ENCODE measurements at regions not wholly inside any gene's neighbourhood (a gene's known extent, or its start where the extent isn't known, plus 50 kb on each side); places are given as distances from the start of the nearest gene placed in this dataset.

DNA sequence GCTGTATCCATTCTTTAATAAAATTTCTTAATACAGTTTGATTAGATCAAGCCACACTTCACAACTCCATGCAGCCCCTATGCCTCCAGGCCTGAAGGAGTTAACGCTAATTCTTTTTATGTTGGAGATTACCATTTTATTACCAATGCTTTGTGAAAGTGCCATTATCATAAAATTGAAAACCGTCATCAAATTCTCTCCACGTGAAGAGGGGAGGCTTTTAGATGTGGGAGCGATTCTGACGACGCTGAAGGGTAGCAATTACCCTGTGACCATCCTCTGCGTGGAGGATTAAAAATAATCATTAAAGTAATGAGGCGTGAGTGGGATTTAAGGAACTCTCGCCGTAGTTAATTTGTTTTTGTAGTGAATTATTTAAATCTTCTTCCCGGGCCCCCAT is 278.8 kb downstream of the CRLF2 start:
- no peaks in the 10 kb centered on the region for H3K4me1 Mint-ChIP-seq (ENCODE audit: unreplicated experiment)
- no peak overlapping the region for H3K27ac Mint-ChIP-seq (ENCODE audit: unreplicated experiment)
- H3K9me3 Mint-ChIP-seq (ENCODE audit: unreplicated experiment): peaks cover 19% of the 10 kb centered on the region
- peaks cover 3% of the 10 kb centered on the region for H3K27me3 Mint-ChIP-seq (ENCODE audit: unreplicated experiment)
- H3K4me3 Mint-ChIP-seq (ENCODE audit: unreplicated experiment): no peak overlapping the region
- H3K36me3 Mint-ChIP-seq (ENCODE audit: low read depth, unreplicated experiment): peaks cover 3% of the 10 kb centered on the region
- TF ChIP-seq, protein P1, sequence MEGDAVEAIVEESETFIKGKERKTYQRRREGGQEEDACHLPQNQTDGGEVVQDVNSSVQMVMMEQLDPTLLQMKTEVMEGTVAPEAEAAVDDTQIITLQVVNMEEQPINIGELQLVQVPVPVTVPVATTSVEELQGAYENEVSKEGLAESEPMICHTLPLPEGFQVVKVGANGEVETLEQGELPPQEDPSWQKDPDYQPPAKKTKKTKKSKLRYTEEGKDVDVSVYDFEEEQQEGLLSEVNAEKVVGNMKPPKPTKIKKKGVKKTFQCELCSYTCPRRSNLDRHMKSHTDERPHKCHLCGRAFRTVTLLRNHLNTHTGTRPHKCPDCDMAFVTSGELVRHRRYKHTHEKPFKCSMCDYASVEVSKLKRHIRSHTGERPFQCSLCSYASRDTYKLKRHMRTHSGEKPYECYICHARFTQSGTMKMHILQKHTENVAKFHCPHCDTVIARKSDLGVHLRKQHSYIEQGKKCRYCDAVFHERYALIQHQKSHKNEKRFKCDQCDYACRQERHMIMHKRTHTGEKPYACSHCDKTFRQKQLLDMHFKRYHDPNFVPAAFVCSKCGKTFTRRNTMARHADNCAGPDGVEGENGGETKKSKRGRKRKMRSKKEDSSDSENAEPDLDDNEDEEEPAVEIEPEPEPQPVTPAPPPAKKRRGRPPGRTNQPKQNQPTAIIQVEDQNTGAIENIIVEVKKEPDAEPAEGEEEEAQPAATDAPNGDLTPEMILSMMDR (IDR thresholded peaks at IDR 0.05; ENCODE audit: unreplicated experiment): no peak
- DNase-seq (ENCODE audit: low spot score): no peak

DNA sequence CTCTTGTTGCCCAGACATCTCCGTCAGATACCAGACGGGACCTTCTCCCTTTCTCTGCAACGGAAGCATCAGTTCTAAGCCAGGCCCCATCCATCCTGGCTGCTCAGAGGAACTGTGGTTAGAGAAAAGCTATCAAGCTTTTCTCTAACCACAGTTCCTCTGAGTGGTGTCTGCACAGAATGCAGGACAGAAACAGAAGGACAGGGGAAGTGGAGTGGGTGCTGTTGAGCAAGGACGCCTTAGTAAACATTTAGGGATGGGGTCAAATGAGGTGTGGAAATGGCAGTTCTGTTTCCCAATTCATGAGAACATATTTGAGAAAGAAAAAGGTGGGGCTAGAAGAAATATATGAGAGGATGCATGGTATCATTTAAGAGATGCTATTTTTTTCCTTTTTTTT is 283.8 kb downstream of the CRLF2 start:
- TF ChIP-seq, protein P1 (IDR thresholded peaks at IDR 0.05; ENCODE audit: unreplicated experiment): no peak
- Mint-ChIP-seq H3K9me3 (ENCODE audit: unreplicated experiment) (peaks cover 6% of the 10 kb centered on the region), H3K4me3 (ENCODE audit: unreplicated experiment) (no peak overlapping the region), H3K36me3 (ENCODE audit: low read depth, unreplicated experiment) (peaks cover 5% of the 10 kb centered on the region), H3K27me3 (ENCODE audit: unreplicated experiment) (no peaks in the 10 kb centered on the region), H3K27ac (ENCODE audit: unreplicated experiment) (no peak overlapping the region), H3K4me1 (ENCODE audit: unreplicated experiment) (no peaks in the 10 kb centered on the region)
- DNase-seq (ENCODE audit: low spot score): no peak

DNA sequence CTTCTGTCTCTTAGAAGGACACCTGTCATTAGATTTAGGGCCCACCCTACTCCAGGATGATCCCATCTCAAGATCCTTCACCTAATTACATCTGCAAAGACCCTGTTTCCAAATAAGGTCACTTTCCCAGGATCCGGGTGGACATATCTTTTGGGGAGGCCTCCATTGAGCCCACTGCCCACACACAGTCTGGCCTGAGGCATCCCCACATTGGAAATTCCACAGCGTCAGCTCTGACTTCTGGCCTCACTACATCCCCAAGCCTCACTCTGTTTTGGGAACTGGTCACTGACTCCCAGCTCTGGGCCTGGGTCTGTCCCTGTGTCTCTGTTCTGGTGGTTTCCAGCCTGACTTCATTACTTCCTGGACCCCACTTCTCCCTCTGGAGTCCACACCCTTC is 285.5 kb downstream of the CRLF2 start:
- Mint-ChIP-seq H3K36me3 (ENCODE audit: low read depth, unreplicated experiment) (peaks cover 5% of the 10 kb centered on the region), H3K9me3 (ENCODE audit: unreplicated experiment) (peaks cover 10% of the 10 kb centered on the region), H3K27ac (ENCODE audit: unreplicated experiment) (no peak overlapping the region), H3K4me3 (ENCODE audit: unreplicated experiment) (no peak overlapping the region), H3K4me1 (ENCODE audit: unreplicated experiment) (no peaks in the 10 kb centered on the region), H3K27me3 (ENCODE audit: unreplicated experiment) (peaks cover 4% of the 10 kb centered on the region)
- TF ChIP-seq, protein P1 (IDR thresholded peaks at IDR 0.05; ENCODE audit: unreplicated experiment): no peak
- no peak for DNase-seq (ENCODE audit: low spot score)

DNA sequence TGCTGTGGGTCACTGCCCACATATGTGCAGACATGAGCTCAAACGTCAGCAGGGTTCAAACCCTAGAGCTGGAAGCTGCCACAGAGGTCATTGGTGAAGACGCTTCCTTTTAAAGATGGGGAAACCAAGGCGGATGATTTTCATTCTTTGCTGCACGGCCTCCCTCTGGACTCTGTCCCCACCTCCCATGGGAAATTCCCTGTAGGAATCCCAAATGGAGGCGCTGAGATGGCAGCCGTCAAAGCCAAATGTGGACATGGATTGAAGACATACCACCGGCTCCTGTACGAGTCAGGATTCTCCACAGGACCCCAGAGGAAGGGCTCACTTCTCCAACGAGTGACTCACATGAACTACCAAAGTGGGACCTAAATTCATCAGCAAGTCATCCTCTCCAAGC is 286.4 kb downstream of the CRLF2 start:
- peaks cover 4% of the 10 kb centered on the region for H3K36me3 Mint-ChIP-seq (ENCODE audit: low read depth, unreplicated experiment)
- peaks cover 4% of the 10 kb centered on the region for H3K27me3 Mint-ChIP-seq (ENCODE audit: unreplicated experiment)
- no peak overlapping the region for H3K4me3 Mint-ChIP-seq (ENCODE audit: unreplicated experiment)
- TF ChIP-seq, protein P1 (IDR thresholded peaks at IDR 0.05; ENCODE audit: unreplicated experiment): no peak
- DNase-seq (ENCODE audit: low spot score): no peak
- peaks cover 10% of the 10 kb centered on the region for H3K9me3 Mint-ChIP-seq (ENCODE audit: unreplicated experiment)
- H3K4me1 Mint-ChIP-seq (ENCODE audit: unreplicated experiment): no peaks in the 10 kb centered on the region
- no peak overlapping the region for H3K27ac Mint-ChIP-seq (ENCODE audit: unreplicated experiment)

DNA sequence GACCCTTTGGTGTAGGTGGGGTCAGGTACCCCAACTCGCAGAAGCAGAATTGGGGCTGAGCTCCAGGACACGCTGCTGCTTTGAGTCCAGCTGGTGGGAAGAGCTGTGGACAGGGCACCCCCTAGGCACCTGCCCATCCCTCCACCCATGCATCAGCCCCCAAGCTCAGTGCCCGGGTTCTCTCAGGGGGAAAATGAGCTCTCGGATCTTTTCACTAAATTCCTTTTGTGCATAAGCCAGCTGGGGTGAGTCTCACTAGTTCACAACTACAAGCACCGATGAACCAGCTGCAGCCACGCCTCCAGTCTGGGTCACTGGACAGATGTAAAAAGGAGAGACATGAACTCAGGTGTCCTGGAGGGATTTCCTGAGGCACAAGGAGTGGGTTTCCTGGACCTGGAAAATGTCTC is 286.8 kb downstream of the CRLF2 start:
- H3K9me3 Mint-ChIP-seq (ENCODE audit: unreplicated experiment): peaks cover 10% of the 10 kb centered on the region
- H3K27me3 Mint-ChIP-seq (ENCODE audit: unreplicated experiment): peaks cover 4% of the 10 kb centered on the region
- H3K36me3 Mint-ChIP-seq (ENCODE audit: low read depth, unreplicated experiment): peaks cover 3% of the 10 kb centered on the region
- TF ChIP-seq, protein P1 (IDR thresholded peaks at IDR 0.05; ENCODE audit: unreplicated experiment): no peak
- no peak overlapping the region for H3K27ac Mint-ChIP-seq (ENCODE audit: unreplicated experiment)
- no peaks in the 10 kb centered on the region for H3K4me1 Mint-ChIP-seq (ENCODE audit: unreplicated experiment)
- no peak for DNase-seq (ENCODE audit: low spot score)
- no peak overlapping the region for H3K4me3 Mint-ChIP-seq (ENCODE audit: unreplicated experiment)

All from endothelial cell (in vitro differentiated cells).